Panc1 (cell line): ENCODE measurements at regions not wholly inside any gene's neighbourhood (a gene's known extent, or its start where the extent isn't known, plus 50 kb on each side); places are given as distances from the start of the nearest gene placed in this dataset.

Experiments
- POLR2AphosphoS5 ChIP-seq: IDR thresholded peaks from 2 replicates; pipeline ENCODE4 v1.6.1; 2012; ENCODE audit warnings: mild to moderate bottlenecking, low read depth, low read length, moderate library complexity
- REST ChIP-seq, 2 experiments: IDR thresholded peaks; 2 replicates each; pipeline ENCODE4 v1.6.1; 2011 to 2012; ENCODE audit warnings: low read depth in 2 of 2, control low read depth in 1 of 2, low read length in 1 of 2, mild to moderate bottlenecking in 1 of 2, moderate library complexity in 1 of 2; ENCODE audit not compliant: insufficient read depth in 1 of 2
- SIN3A ChIP-seq: IDR thresholded peaks from 2 replicates; pipeline ENCODE4 v1.6.1; 2012; ENCODE audit warnings: low read depth, mild to moderate bottlenecking, low read length, moderate library complexity, borderline replicate concordance; ENCODE audit not compliant: insufficient read depth
- TF ChIP-seq, protein P1 (sequence below): fragments of 450-650 bp; IDR thresholded peaks from 2 replicates; pipeline ENCODE4 v1.5.1; 2017; ENCODE audit warnings: mild to moderate bottlenecking

DNA sequence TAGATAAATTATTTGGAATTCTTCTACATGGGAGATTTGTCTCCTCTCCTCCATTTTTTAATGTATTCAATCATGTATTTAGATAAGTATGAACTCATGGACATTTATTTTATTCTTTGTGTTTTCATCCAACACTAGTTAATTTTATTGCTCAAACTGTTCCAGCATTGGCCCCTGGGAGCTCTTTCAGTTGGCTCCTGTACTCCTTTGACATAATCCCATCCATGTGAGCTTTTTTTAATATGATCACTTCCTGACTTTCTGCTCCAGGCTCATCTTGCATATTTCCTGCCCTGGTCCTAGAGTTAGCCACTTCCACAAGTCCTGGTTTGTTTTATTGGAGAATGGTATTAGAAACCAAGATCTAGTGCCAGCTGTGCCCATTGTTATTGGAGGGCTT, 419.0 kb upstream of the CDH11 start:
- TF ChIP-seq, protein P1, sequence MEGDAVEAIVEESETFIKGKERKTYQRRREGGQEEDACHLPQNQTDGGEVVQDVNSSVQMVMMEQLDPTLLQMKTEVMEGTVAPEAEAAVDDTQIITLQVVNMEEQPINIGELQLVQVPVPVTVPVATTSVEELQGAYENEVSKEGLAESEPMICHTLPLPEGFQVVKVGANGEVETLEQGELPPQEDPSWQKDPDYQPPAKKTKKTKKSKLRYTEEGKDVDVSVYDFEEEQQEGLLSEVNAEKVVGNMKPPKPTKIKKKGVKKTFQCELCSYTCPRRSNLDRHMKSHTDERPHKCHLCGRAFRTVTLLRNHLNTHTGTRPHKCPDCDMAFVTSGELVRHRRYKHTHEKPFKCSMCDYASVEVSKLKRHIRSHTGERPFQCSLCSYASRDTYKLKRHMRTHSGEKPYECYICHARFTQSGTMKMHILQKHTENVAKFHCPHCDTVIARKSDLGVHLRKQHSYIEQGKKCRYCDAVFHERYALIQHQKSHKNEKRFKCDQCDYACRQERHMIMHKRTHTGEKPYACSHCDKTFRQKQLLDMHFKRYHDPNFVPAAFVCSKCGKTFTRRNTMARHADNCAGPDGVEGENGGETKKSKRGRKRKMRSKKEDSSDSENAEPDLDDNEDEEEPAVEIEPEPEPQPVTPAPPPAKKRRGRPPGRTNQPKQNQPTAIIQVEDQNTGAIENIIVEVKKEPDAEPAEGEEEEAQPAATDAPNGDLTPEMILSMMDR: no peak
- TF ChIP-seq REST (IDR thresholded peaks at IDR 0.05; ENCODE audit: insufficient read depth in 1 of 2, low read depth in 2 of 2, low read length in 1 of 2): no peak
- no peak for TF ChIP-seq POLR2AphosphoS5
- no peak for TF ChIP-seq SIN3A
